ENCODE measurements at regions not wholly inside any gene's neighbourhood (a gene's known extent, or its start where the extent isn't known, plus 50 kb on each side); places are given as distances from the start of the nearest gene placed in this dataset.

DNA sequence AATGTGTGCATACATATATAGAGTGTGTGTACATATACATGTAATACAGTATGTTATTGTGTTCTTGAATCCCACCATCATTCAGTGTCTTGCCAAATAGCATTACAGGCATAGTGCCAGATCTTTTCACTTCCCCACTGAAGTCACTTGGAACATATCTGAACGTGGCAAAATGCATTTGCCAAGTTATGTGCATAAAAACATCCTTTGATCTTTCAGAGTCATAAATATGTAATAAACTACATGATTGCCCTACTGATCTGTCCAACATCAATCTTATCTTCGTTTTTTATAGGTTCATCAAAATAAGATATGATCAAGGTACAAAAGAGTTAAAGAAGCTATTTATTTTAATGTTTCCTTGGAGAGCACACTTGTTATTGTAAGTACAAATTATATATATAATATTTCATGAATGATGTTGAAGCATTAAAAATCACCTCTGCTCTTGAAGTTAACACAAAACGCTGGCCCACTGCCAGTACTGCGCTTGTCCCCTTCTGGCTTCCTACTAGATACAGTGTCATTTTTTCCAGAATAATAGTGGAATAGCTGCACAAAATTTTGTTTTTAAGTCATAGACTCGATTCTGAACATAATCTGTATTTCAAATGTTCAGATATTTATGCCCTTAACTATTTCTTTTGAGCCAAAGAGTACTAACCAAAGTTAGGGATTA is 549.5 kb upstream of the ARRDC4 start:
- no peak for DNase-seq

- DNase-seq, result no peak
These were observed 540.4 kb upstream of the ARRDC4 start for GRCh38 chr15:97420130-97420529.

DNA sequence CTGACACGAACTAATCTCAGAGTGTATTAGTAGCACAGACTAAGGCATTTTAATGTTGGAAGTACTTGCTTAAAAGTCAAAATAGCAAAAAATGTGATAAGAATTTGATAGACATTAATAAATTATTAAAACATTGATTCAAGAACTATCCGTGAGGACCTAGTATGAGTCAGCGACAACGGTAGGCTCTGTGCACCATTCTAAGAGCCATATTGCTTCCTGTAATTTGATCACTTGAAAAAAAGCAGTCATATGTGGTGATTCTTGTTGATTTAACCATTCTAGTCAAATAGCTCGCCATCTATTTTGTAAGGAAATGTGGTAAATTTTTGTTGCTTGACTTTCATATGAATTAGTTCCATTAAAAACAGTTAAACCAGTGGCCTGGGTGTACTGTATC is 534.9 kb upstream of the ARRDC4 start:
- DNase-seq, result no peak

DNA sequence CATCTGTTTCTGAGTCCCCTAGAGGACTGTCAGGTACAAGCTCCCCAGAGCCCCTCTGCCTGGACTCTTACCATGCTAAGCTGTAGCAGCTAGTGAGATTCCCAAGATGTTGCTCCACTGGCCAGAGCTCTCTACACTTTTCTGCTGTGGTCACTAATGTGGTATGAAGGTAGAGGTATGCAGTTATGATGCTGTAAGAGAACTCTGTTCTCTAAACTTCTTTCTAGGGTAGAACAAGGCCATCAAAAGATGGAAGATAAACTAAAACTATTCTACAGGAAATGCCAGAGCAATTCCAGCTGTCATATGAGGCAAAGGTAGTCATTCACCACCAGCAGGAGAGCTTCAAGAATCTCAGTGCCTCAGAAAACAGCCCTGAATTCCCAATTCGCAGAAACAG is 517.4 kb upstream of the ARRDC4 start:
- DNase-seq, result no peak

DNA sequence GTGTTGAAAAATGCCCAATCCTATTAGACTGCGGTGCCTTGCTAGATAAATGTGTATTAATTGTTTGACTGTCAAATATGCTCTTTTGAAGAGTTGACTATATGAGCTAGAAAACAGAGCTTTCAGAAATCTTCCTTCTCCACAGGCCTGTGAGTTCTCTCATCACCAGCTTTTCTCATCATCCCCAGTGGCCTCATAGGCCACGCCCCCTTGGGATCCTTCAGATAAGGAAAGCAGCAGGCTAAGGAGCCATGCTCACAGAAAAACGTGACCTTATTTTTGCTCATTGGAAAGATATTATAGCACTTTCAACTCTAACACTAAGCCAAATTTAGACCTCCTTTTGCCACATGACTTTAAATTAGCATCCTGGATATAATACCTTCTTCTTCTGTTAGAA is 514.4 kb upstream of the ARRDC4 start:
- DNase-seq, result no peak

GRCh38 chr15:97456521-97457202 is 503.8 kb upstream of the ARRDC4 start:
- DNase-seq, result no peak

DNA sequence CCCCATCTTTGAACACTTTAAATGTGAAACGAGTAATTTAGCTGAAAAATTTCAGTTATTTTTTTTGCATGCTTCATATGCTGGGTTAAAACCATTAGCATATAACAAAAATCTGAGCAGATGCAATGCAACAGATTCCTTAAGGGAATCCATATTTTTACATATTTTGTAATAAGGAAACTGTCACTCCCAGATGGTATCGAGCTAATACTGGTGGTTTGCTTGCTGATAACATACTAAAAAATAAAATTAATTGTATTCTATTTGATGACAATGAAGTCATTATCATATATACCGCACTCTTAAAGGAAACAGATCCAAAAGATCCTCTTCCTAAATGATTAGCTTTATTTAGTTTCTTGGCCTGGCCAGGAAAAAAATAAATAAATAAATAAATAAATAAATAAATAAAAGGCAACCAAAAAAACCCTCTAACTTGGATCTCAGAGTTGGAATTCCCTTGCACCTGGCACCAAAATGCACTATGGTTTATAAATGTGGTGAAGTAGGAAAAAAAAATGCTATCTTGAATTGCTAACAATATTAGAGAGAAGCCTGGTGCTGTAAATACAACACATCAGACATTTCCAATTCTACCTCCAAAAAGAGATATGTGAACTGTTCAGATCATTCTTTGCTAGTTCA is 503.2 kb upstream of the ARRDC4 start:
- no peak for DNase-seq

GRCh38 chr15:97459771-97460170 is 500.7 kb upstream of the ARRDC4 start:
- no peak for DNase-seq

- DNase-seq, result no peak
These were observed 499.3 kb upstream of the ARRDC4 start for GRCh38 chr15:97461226-97461625.

- DNase-seq, result no peak
These were observed 496.8 kb upstream of the ARRDC4 start for GRCh38 chr15:97463696-97464095.

DNA sequence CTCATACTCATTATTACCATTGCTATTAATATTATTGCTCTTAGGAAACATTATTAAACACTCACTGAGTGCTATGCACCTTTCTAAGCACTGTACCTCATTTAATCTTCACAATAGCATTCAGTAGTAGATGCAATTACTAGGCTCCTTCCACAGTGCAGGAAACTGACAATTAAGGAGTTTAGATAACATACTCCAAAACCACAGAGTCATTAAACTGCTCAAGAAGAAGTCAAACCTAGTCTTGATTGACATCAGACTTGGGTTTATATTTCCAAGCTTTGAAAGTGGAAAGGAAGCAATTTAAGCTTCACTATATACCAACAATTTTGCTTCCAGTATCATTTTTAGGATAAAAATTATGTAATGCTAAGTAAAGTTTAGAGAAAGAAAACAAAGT is 490.1 kb upstream of the ARRDC4 start:
- DNase-seq, result no peak

DNA sequence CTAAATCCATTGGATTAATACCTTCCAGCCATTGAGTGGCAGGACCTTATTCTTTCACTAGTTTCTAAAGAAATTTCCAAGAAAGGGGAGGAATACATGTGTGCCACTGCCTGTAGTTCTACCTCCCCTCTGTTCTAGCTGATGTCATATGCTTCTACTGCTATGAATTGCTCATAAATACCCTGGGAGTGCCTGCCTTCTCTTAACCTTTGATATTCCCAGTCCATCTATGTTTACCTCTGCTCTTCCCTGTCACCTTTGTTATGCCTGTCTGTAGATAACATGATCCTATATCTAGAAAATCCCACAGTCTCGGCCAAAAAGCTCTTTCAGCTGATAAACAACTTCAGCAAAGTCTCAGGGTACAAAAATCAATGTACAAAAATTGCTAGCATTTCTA is 486.9 kb upstream of the ARRDC4 start:
- no peak for DNase-seq

GRCh38 chr15:97479957-97480356 is 480.5 kb upstream of the ARRDC4 start:
- no peak for DNase-seq

- DNase-seq, result no peak
These were observed 478.0 kb upstream of the ARRDC4 start for GRCh38 chr15:97482521-97482920.

DNA sequence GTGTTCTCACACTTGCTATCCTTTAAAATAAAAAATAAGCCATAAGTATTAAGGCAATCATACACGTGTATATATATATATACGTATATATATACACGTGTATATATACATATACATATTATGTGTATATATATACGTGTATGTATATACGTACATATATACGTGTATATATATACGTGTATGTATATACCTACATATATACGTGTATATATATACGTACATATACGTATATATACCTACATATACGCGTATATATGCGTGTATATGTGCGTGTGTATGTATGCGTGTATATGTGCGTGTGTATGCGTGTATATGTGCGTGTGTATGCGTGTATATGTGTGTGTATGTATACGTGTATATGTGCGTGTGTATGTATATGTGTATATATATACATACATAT is 477.3 kb upstream of the ARRDC4 start:
- DNase-seq, result no peak

DNA sequence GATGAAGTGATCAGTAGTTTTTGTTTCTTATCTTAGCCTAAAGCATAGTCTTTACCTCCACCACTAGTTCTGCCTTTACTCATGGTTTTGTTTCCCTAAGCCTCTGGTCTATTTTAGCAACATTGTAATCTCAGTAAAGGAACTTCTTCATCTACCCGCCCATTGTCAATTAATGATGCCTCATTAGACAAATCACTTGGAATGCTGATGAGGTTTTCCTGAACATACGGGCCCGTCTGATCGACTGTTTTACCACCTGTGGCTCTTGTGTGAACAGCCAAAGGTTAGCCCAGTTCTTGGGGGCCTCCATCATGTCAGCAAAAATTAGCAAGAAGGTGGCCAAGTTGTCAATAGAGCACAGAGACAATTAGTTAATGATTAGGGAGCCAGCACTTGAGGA is 470.1 kb upstream of the ARRDC4 start:
- no peak for DNase-seq

- no peak for DNase-seq
These were observed 459.2 kb upstream of the ARRDC4 start for GRCh38 chr15:97501291-97501690.

DNA sequence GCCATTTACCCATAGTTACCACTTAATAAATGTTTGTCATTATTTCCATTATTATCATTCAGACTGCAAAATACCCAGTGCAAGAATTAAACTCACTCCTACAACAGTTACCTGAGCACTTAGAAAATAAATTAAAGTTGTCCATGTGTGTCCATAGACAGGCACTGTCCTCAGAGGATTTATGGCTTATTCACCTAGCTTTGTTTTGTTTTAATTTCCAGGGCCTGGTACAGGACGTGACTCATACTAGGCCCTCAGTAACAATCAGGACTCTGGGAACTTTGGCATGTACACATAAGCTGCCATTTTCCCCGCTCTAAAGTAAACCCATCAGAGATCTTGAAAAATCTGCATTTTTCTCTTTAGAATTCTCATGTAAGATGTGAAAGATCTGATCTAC is 458.5 kb upstream of the ARRDC4 start:
- no peak for DNase-seq

GRCh38 chr15:97504031-97504792 is 456.3 kb upstream of the ARRDC4 start:
- DNase-seq, result no peak

GRCh38 chr15:97517737-97518136 is 442.8 kb upstream of the ARRDC4 start:
- DNase-seq, result no peak

- no peak for DNase-seq
These were observed 439.8 kb upstream of the ARRDC4 start for GRCh38 chr15:97520689-97521088.

DNA sequence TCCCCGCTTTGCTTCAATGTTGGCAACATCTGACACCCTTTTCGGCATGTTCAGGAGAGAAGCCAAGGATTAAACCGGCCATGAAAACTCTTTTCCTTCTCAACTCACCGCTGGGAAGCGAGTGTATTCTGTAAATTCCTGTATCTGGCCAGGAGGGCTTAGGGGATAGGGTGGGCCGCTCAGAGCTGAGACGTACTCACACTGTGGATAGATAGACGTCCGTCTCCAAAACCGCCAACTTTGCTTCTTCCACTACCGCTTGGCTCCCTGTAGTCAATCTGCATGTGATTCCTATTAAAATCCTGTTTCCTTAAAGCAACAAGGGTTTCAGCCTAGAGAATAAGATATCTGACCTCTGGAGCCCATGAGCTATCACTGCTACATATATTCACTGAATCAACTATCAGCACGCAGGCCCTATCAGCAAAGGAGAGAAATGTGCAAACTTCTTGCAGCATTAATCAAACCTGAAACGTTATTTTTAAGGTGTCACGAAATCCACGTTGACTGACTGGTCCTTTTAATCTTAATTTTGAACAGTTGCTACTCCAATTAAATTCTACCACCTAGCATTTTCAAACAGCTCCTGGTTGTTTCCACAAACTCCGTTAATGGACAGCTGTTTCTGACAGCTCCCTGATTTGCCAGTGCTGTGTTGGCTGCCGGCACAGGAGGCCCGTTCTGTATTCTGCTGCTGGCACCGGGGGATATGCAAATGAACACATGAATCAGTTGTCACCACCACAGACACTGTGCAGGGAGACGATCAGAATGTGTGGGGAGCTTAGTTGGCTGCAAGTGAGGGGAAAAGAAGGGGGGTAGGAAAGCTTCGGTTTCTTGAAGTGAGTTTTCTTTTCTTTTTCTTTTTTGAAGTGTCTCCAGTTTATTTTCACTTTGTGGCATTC is 438.9 kb upstream of the ARRDC4 start:
- DNase-seq, result no peak

- no peak for DNase-seq
These were observed 438.2 kb upstream of the ARRDC4 start for GRCh38 chr15:97522347-97522746.

All from stimulated activated naive CD4-positive, alpha-beta T cell (primary cell).